Upper lobe of left lung (tissue), 6 donors: ENCODE measurements at regions not wholly inside any gene's neighbourhood (a gene's known extent, or its start where the extent isn't known, plus 50 kb on each side); places are given as distances from the start of the nearest gene placed in this dataset.
A peak's percentile ranks its signal among the peaks of the same experiment; 100 is the strongest.

Source experiments
- ATAC-seq, 2 donors: fragments of 200-7000 bp; cut with Tn5 transposase; one replicate each; pipeline ENCODE4 v1.9.1; 2022; ENCODE audit warnings: mild to moderate bottlenecking in 2 of 2, moderate library complexity in 2 of 2; ENCODE audit not compliant: low FRiP score in 2 of 2
- DNase-seq, 2 donors: peaks; one replicate each; pipeline ENCODE4 v3.0.0-alpha.2; 2019 to 2020
- H3K27ac ChIP-seq, 4 donors: fragments of 200-600 bp; sonication (generic); one replicate each; pipeline ENCODE4 v1.5.1; 2016 to 2019
- H3K27me3 ChIP-seq, 4 donors: fragments of 200-600 bp; sonication (generic); one replicate each; pipeline ENCODE4 v1.5.1; 2017 to 2019
- H3K36me3 ChIP-seq, 4 donors: fragments of 200-600 bp; sonication (generic); one replicate each; pipeline ENCODE4 v1.5.1; 2016 to 2019
- H3K4me1 ChIP-seq, 4 donors: fragments of 200-600 bp; sonication (generic); one replicate each; pipeline ENCODE4 v1.5.1; 2018 to 2019
- H3K4me3 ChIP-seq, 4 donors: fragments of 200-600 bp; sonication (generic); one replicate each; pipeline ENCODE4 v1.5.1; 2017 to 2019; ENCODE audit warnings: mild to moderate bottlenecking in 2 of 4, moderate library complexity in 1 of 4
- H3K9me3 ChIP-seq, 4 donors: fragments of 200-600 bp; sonication (generic); one replicate each; pipeline ENCODE4 v1.5.1; 2018 to 2019
- CTCF ChIP-seq, 6 experiments: fragments of 450-650 bp in 4 of 6; fragments of 200-600 bp in 2 of 6; sonication (generic) in 2 of 6; IDR thresholded peaks; one replicate each; pipeline ENCODE4 v1.5.1; 2016 to 2019; ENCODE audit warnings: antibody characterized with exemption in 6 of 6
- EP300 ChIP-seq, 4 donors: sonication (generic); formaldehyde crosslinking; IDR thresholded peaks; one replicate each; pipeline ENCODE4 v1.5.1; 2017; ENCODE audit warnings: antibody characterized with exemption in 4 of 4, control low read depth in 2 of 4
- POLR2A ChIP-seq, 4 donors: fragments of 450-650 bp; IDR thresholded peaks; one replicate each; pipeline ENCODE4 v1.5.1; 2016 to 2017; ENCODE audit warnings: antibody characterized with exemption in 4 of 4, mild to moderate bottlenecking in 2 of 4
- POLR2AphosphoS5 ChIP-seq, 2 donors: sonication (generic); formaldehyde crosslinking; IDR thresholded peaks; one replicate each; pipeline ENCODE4 v1.5.1; 2017; ENCODE audit warnings: antibody characterized with exemption in 2 of 2
- WGBS, 2 donors: methylation state at CpG; one replicate each; pipeline ENCODE4 v1.1.5; 2017 to 2018; 5-methylcytosine and 5-hydroxymethylcytosine counted together
- donor health status: DM: no; HTN: no; CAD: no; lungs with moderate emphysema.
- donor health status: DM: no; HTN: yes; CAD: no; lungs with severe emphysema.

- TF ChIP-seq EP300 (IDR thresholded peaks at IDR 0.05) (no peak), CTCF (IDR thresholded peaks at IDR 0.05) (peak in 4 of 6 experiments; percentile 24 to 30 (median 27))
- WGBS, 2 donors: 42 to 46% methylated on average over 5 of the region's 5 CpGs
- Histone ChIP-seq H3K4me1 (peaks cover 0 to 14% (median 11%) of the 10 kb centered on the region in 4 donors), H3K27ac (peak overlapping the region; percentile 55 to 73 (median 62)), H3K9me3 (no peaks in the 10 kb centered on the region), H3K4me3 (no peak overlapping the region), H3K36me3 (no peaks in the 10 kb centered on the region), H3K27me3 (no peaks in the 10 kb centered on the region)
- ATAC-seq: peak; percentile 22 to 74
- no peak for DNase-seq
Measured at GRCh38 chr10:3452173-3452626, 279.6 kb upstream of the PITRM1 start.

DNA sequence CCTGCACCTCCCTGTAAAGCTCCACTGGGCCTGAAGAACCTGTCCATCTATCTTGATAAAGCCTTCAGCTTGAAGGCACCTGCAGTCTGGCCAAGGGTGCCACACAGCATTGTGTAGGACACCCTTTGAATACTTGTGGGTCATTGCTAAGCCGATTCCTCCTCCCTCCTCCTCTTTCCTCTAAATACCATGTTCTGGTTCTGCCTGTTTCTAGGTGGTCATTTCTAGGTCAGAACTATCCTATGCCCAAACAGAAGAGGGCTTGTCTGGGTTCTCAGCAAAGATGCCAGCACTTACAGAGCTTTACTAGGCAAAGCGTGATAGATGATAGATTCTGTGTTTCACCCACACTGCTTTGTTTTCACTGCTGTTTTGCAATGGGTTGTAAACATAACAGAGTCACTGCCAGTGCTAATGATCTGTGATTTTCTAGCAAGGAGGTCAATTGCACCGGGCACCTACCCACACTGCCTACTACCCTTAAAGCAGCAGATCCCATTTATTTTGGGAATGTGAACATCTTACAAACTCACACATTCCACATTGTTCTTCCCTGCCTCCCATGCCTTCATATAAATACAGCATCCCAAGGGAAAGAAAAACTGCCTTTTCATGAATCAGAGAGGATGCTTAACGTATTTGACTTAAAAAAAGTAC is 279.1 kb upstream of the PITRM1 start:
- peaks cover 0 to 14% (median 11%) of the 10 kb centered on the region in 4 donors for H3K4me1 ChIP-seq
- no peak for DNase-seq
- peak overlapping the region; percentile 55 to 73 (median 62) for H3K27ac ChIP-seq
- no peaks in the 10 kb centered on the region for H3K36me3 ChIP-seq
- no peaks in the 10 kb centered on the region for H3K27me3 ChIP-seq
- TF ChIP-seq POLR2A (IDR thresholded peaks at IDR 0.05) (no peak), EP300 (IDR thresholded peaks at IDR 0.05) (no peak), CTCF (IDR thresholded peaks at IDR 0.05) (no peak), POLR2AphosphoS5 (IDR thresholded peaks at IDR 0.05) (no peak)
- no peak overlapping the region for H3K4me3 ChIP-seq
- WGBS, 2 donors: 70 to 77% methylated on average over 4 of the region's 4 CpGs
- peak in 1 of 2 donors; percentile 21 for ATAC-seq
- H3K9me3 ChIP-seq: no peaks in the 10 kb centered on the region

- Histone ChIP-seq H3K27me3 (no peaks in the 10 kb centered on the region), H3K27ac (no peak overlapping the region), H3K4me1 (no peaks in the 10 kb centered on the region), H3K36me3 (no peaks in the 10 kb centered on the region), H3K4me3 (no peak overlapping the region), H3K9me3 (no peaks in the 10 kb centered on the region)
- no peak for DNase-seq
- TF ChIP-seq EP300 (IDR thresholded peaks at IDR 0.05): no peak
- TF ChIP-seq CTCF (IDR thresholded peaks at IDR 0.05): no peak
- no peak for TF ChIP-seq POLR2AphosphoS5 (IDR thresholded peaks at IDR 0.05)
- no peak for TF ChIP-seq POLR2A (IDR thresholded peaks at IDR 0.05)
- no peak for ATAC-seq
- 83 to 94% methylated on average over 4 of the region's 4 CpGs for WGBS, 2 donors
Measured at GRCh38 chr10:3446221-3446620, 273.6 kb upstream of the PITRM1 start.

- ATAC-seq: no peak
- H3K4me3 ChIP-seq: no peak overlapping the region
- 78 to 86% methylated on average over 4 of the region's 4 CpGs for WGBS, 2 donors
Measured at GRCh38 chr10:3445648-3446047, 273.1 kb upstream of the PITRM1 start.

More at GRCh38 chr10:3445648-3446047, 273.1 kb upstream of the PITRM1 start:
- H3K9me3 ChIP-seq: no peaks in the 10 kb centered on the region
- H3K27ac ChIP-seq: no peak overlapping the region
- H3K36me3 ChIP-seq: no peaks in the 10 kb centered on the region
- TF ChIP-seq EP300 (IDR thresholded peaks at IDR 0.05) (no peak), POLR2AphosphoS5 (IDR thresholded peaks at IDR 0.05) (no peak), POLR2A (IDR thresholded peaks at IDR 0.05) (no peak), CTCF (IDR thresholded peaks at IDR 0.05) (no peak)
- no peaks in the 10 kb centered on the region for H3K27me3 ChIP-seq
- H3K4me1 ChIP-seq: no peaks in the 10 kb centered on the region
- DNase-seq: no peak
